ENCODE measurements at regions not wholly inside any gene's neighbourhood (a gene's known extent, or its start where the extent isn't known, plus 50 kb on each side); places are given as distances from the start of the nearest gene placed in this dataset.

DNA sequence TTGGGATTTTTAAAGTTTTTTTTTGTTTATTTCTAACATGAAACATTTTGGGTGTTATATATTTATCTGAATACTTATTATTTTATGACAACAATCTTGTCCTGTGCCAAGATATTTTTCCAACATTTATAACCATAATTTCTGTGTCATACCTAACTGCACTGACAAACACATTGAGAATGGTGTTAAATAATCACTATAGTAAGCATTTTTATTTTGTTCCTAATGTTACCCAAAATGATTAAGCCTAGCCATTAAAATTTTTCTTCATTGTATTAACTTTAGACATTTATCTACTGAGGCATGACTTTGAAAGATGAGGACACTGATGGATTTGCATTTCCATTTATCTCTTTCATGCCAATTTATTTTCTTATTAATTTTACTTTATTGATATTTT, 91.6 kb upstream of the STK32A start:
- no peak overlapping the region for H3K9ac ChIP-seq (ENCODE audit: low read length)
- TF ChIP-seq, protein P1, sequence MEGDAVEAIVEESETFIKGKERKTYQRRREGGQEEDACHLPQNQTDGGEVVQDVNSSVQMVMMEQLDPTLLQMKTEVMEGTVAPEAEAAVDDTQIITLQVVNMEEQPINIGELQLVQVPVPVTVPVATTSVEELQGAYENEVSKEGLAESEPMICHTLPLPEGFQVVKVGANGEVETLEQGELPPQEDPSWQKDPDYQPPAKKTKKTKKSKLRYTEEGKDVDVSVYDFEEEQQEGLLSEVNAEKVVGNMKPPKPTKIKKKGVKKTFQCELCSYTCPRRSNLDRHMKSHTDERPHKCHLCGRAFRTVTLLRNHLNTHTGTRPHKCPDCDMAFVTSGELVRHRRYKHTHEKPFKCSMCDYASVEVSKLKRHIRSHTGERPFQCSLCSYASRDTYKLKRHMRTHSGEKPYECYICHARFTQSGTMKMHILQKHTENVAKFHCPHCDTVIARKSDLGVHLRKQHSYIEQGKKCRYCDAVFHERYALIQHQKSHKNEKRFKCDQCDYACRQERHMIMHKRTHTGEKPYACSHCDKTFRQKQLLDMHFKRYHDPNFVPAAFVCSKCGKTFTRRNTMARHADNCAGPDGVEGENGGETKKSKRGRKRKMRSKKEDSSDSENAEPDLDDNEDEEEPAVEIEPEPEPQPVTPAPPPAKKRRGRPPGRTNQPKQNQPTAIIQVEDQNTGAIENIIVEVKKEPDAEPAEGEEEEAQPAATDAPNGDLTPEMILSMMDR (IDR thresholded peaks at IDR 0.05; ENCODE audit: low read length): no peak
- no peak for TF ChIP-seq EZH2 (IDR thresholded peaks at IDR 0.05; ENCODE audit: borderline replicate concordance, low read length)
- H3K9me2 ChIP-seq (ENCODE audit: low read depth, low read length): no peaks in the 10 kb centered on the region
- H3K4me3 ChIP-seq (ENCODE audit: low read depth, low read length, poor library complexity, severe bottlenecking): no peak overlapping the region
- H3K27me3 ChIP-seq (ENCODE audit: insufficient read depth, low read length): no peaks in the 10 kb centered on the region
- H3K9me3 ChIP-seq (ENCODE audit: low read length): no peaks in the 10 kb centered on the region
- H2AFZ ChIP-seq (ENCODE audit: low read length): no peak overlapping the region
- H4K20me1 ChIP-seq (ENCODE audit: insufficient read depth, low read length): no peaks in the 10 kb centered on the region
- H3K36me3 ChIP-seq (ENCODE audit: insufficient read depth, low read length): no peaks in the 10 kb centered on the region
- no peak overlapping the region for H3K4me2 ChIP-seq (ENCODE audit: low read length)
- H3K79me2 ChIP-seq (ENCODE audit: insufficient read depth, low read length): no peaks in the 10 kb centered on the region
- H3F3A ChIP-seq (ENCODE audit: insufficient read depth, low read length): no peaks in the 10 kb centered on the region
- no peak overlapping the region for H3K27ac ChIP-seq (ENCODE audit: low read depth, low read length, poor library complexity, severe bottlenecking)
- H3K4me1 ChIP-seq (ENCODE audit: insufficient read depth, low read length, severe bottlenecking): no peaks in the 10 kb centered on the region

DNA sequence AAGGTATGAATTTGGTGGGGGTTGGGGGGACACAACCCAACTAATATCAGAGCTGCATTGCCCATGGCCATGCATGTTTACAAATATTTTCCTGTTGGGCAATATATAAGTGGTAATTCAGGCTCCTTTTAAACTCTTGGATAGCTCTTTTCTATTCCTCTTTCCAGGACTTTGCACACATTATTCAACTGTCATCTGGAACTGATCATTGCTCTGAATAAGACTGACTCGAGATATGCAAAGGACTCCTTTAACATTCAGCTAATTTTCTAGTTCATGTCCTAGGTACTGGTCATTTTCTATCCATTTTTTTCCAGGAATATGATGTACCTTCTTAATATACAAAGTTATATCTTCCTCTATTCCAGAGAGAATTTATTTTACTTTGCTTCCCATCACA, 89.5 kb upstream of the STK32A start:
- Histone ChIP-seq H3K4me2 (ENCODE audit: low read length) (no peak overlapping the region), H3K9me3 (ENCODE audit: low read length) (no peaks in the 10 kb centered on the region), H3K4me3 (ENCODE audit: low read depth, low read length, poor library complexity, severe bottlenecking) (no peak overlapping the region), H2AFZ (ENCODE audit: low read length) (no peak overlapping the region), H3K4me1 (ENCODE audit: insufficient read depth, low read length, severe bottlenecking) (no peaks in the 10 kb centered on the region), H3K27ac (ENCODE audit: low read depth, low read length, poor library complexity, severe bottlenecking) (no peak overlapping the region), H3K36me3 (ENCODE audit: insufficient read depth, low read length) (no peaks in the 10 kb centered on the region), H3K9ac (ENCODE audit: low read length) (no peak overlapping the region), H3K79me2 (ENCODE audit: insufficient read depth, low read length) (no peaks in the 10 kb centered on the region), H3K9me2 (ENCODE audit: low read depth, low read length) (no peaks in the 10 kb centered on the region), H3K27me3 (ENCODE audit: insufficient read depth, low read length) (no peaks in the 10 kb centered on the region), H4K20me1 (ENCODE audit: insufficient read depth, low read length) (no peaks in the 10 kb centered on the region), H3F3A (ENCODE audit: insufficient read depth, low read length) (no peaks in the 10 kb centered on the region)
- no peak for TF ChIP-seq EZH2 (IDR thresholded peaks at IDR 0.05; ENCODE audit: borderline replicate concordance, low read length)
- TF ChIP-seq, protein P1 (IDR thresholded peaks at IDR 0.05; ENCODE audit: low read length): no peak

DNA sequence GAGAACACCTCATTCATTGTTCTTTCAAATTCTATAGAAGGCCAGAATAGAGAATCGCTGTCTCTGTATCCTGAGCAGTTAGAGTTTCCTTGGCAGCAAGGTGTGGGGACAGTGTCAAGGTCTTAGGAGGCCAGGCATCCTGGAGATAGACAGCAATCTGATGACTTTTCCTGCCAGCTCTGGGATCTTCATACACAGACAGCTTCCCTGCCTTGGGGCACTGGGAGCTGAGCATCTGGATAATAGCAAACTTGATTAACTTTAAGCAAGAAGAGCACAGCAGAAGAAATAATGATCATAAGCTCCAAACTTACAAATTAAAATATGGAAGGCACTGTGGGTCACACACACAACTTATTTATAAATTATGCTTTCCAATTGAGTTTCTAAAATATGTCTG, 86.1 kb upstream of the STK32A start:
- H2AFZ ChIP-seq (ENCODE audit: low read length): no peak overlapping the region
- H4K20me1 ChIP-seq (ENCODE audit: insufficient read depth, low read length): no peaks in the 10 kb centered on the region
- no peaks in the 10 kb centered on the region for H3K4me1 ChIP-seq (ENCODE audit: insufficient read depth, low read length, severe bottlenecking)
- H3K27ac ChIP-seq (ENCODE audit: low read depth, low read length, poor library complexity, severe bottlenecking): no peak overlapping the region
- H3K36me3 ChIP-seq (ENCODE audit: insufficient read depth, low read length): no peaks in the 10 kb centered on the region
- TF ChIP-seq, protein P1 (IDR thresholded peaks at IDR 0.05; ENCODE audit: low read length): no peak
- no peak for TF ChIP-seq EZH2 (IDR thresholded peaks at IDR 0.05; ENCODE audit: borderline replicate concordance, low read length)
- no peaks in the 10 kb centered on the region for H3K79me2 ChIP-seq (ENCODE audit: insufficient read depth, low read length)
- no peaks in the 10 kb centered on the region for H3F3A ChIP-seq (ENCODE audit: insufficient read depth, low read length)
- no peak overlapping the region for H3K9ac ChIP-seq (ENCODE audit: low read length)
- no peaks in the 10 kb centered on the region for H3K27me3 ChIP-seq (ENCODE audit: insufficient read depth, low read length)
- H3K4me2 ChIP-seq (ENCODE audit: low read length): no peak overlapping the region
- H3K9me2 ChIP-seq (ENCODE audit: low read depth, low read length): no peaks in the 10 kb centered on the region
- H3K9me3 ChIP-seq (ENCODE audit: low read length): no peaks in the 10 kb centered on the region
- no peak overlapping the region for H3K4me3 ChIP-seq (ENCODE audit: low read depth, low read length, poor library complexity, severe bottlenecking)

Measured in OCI-LY1 (cell line).